ENCODE measurements at regions not wholly inside any gene's neighbourhood (a gene's known extent, or its start where the extent isn't known, plus 50 kb on each side); places are given as distances from the start of the nearest gene placed in this dataset. TPM values are rescaled to one million over a fixed set of nuclear protein-coding genes. Genes with fewer than 3 reads are reported as not detected.

- H4K20me1 ChIP-seq (ENCODE audit: insufficient read depth, low read length), result no peaks in the 10 kb centered on the region
- no peaks in the 10 kb centered on the region for H3K27me3 ChIP-seq (ENCODE audit: insufficient read depth, low read length)
- no peaks in the 10 kb centered on the region for H3K79me2 ChIP-seq (ENCODE audit: insufficient read depth, low read length)
- H3K36me3 ChIP-seq (ENCODE audit: insufficient read depth, low read length), result no peaks in the 10 kb centered on the region
- no peak overlapping the region for H3K4me3 ChIP-seq (ENCODE audit: insufficient read depth, low read length)
- no peak overlapping the region for H3K27ac ChIP-seq (ENCODE audit: low read depth, low read length)
- no peaks in the 10 kb centered on the region for H3K9me3 ChIP-seq (ENCODE audit: low read depth, low read length)
- TF ChIP-seq CTCF (IDR thresholded peaks at IDR 0.05; ENCODE audit: extremely low read depth, low read depth, low read length), result no peak
- DNase-seq (ENCODE audit: insufficient read length, low spot score, missing footprints), result no peak
- no peak overlapping the region for H3K4me2 ChIP-seq (ENCODE audit: insufficient read depth, low read length)
- H3K4me1 ChIP-seq (ENCODE audit: insufficient read depth, low read length), result no peaks in the 10 kb centered on the region
- no peak overlapping the region for H2AFZ ChIP-seq (ENCODE audit: low read length)
These were observed 54.3 kb upstream of the COL6A5 start for GRCh38 chr3:130291148-130291547.

DNA sequence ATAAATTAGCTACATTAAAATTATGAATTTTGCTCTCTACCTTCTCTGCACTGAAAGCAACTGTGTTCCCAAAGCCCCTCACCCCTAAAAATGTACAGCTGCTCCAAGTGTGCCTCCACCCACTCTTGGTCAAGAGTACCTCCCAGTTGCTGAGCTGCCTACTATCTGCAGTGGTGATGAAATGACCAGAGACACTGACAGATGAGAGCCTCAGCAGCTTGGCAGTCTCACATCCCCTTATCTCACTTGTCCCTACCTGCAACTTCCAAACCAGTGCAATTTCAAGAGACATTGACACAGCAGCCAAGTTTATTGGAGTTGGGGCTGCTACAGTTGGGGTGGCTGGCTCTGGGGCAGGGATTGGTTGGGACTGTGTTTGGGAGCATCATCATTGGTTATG, 52.2 kb upstream of the COL6A5 start:
- no peaks in the 10 kb centered on the region for H3K27me3 ChIP-seq (ENCODE audit: insufficient read depth, low read length)
- no peaks in the 10 kb centered on the region for H3K79me2 ChIP-seq (ENCODE audit: insufficient read depth, low read length)
- H3K4me1 ChIP-seq (ENCODE audit: insufficient read depth, low read length), result no peaks in the 10 kb centered on the region
- no peaks in the 10 kb centered on the region for H4K20me1 ChIP-seq (ENCODE audit: insufficient read depth, low read length)
- no peak for TF ChIP-seq CTCF (IDR thresholded peaks at IDR 0.05; ENCODE audit: extremely low read depth, low read depth, low read length)
- H3K36me3 ChIP-seq (ENCODE audit: insufficient read depth, low read length), result no peaks in the 10 kb centered on the region
- no peak overlapping the region for H3K4me2 ChIP-seq (ENCODE audit: insufficient read depth, low read length)
- no peak overlapping the region for H2AFZ ChIP-seq (ENCODE audit: low read length)
- H3K27ac ChIP-seq (ENCODE audit: low read depth, low read length), result no peak overlapping the region
- no peak for DNase-seq (ENCODE audit: insufficient read length, low spot score, missing footprints)
- H3K9me3 ChIP-seq (ENCODE audit: low read depth, low read length), result no peaks in the 10 kb centered on the region
- H3K4me3 ChIP-seq (ENCODE audit: insufficient read depth, low read length), result no peak overlapping the region

Small RNA genes in the stretch of these regions (small RNA-seq; reads per million reads assigned to genes)
- gene ENPP7P3 (not detected), gene SNRPCP8 (not detected)

Data from osteoblast (primary cell).